ENCODE measurements at regions not wholly inside any gene's neighbourhood (a gene's known extent, or its start where the extent isn't known, plus 50 kb on each side); places are given as distances from the start of the nearest gene placed in this dataset.
"Not testable (repeated sequence)": the region's sequence is repeated elsewhere in the genome, so short reads cannot be mapped to it uniquely, and the experiment has no call there.

GRCh38 chr4:99763635-99764101 lies 53.0 kb upstream of the DAPP1 start:
- DNase-seq (ENCODE audit: insufficient read length, low spot score) (no peak), FAIRE-seq (no peak)

- DNase-seq (ENCODE audit: insufficient read length, low spot score) (no peak), FAIRE-seq (no peak)
Measured at GRCh38 chr4:99762728-99763127, 53.9 kb upstream of the DAPP1 start.

GRCh38 chr4:99759988-99760387 lies 56.6 kb upstream of the DAPP1 start:
- no peak for FAIRE-seq

GRCh38 chr4:99759346-99759984 lies 57.2 kb upstream of the DAPP1 start:
- no peak for DNase-seq (ENCODE audit: insufficient read length, low spot score)
- no peak for FAIRE-seq

More at GRCh38 chr4:99759988-99760387, 56.6 kb upstream of the DAPP1 start:
- no peak for DNase-seq (ENCODE audit: insufficient read length, low spot score)

- FAIRE-seq, result no peak
- no peak for DNase-seq (ENCODE audit: insufficient read length, low spot score)
Measured at GRCh38 chr4:99755223-99755944, 61.2 kb upstream of the DAPP1 start.

GRCh38 chr4:99754756-99755155 lies 61.9 kb upstream of the DAPP1 start:
- FAIRE-seq (no peak), DNase-seq (ENCODE audit: insufficient read length, low spot score) (no peak)

GRCh38 chr4:99753931-99754330 lies 62.7 kb upstream of the DAPP1 start:
- FAIRE-seq (no peak), DNase-seq (ENCODE audit: insufficient read length, low spot score) (no peak)

- DNase-seq (ENCODE audit: insufficient read length, low spot score) (no peak), FAIRE-seq (peak; percentile 35)
Measured at GRCh38 chr4:99749445-99750391, 66.9 kb upstream of the DAPP1 start.

GRCh38 chr4:99746443-99746842 lies 70.2 kb upstream of the DAPP1 start:
- DNase-seq (ENCODE audit: insufficient read length, low spot score) (no peak), FAIRE-seq (no peak)

GRCh38 chr4:99736846-99737245 lies 79.2 kb upstream of the C4orf54 start:
- FAIRE-seq (no peak), DNase-seq (ENCODE audit: insufficient read length, low spot score) (no peak)

GRCh38 chr4:99735822-99736221 lies 78.2 kb upstream of the C4orf54 start:
- DNase-seq (ENCODE audit: insufficient read length, low spot score) (no peak), FAIRE-seq (no peak)

GRCh38 chr4:99734583-99735322 lies 77.1 kb upstream of the C4orf54 start:
- FAIRE-seq (no peak), DNase-seq (ENCODE audit: insufficient read length, low spot score) (no peak)

- FAIRE-seq, result not testable (repeated sequence)
Measured at GRCh38 chr4:99733455-99733854, 75.8 kb upstream of the C4orf54 start.

GRCh38 chr4:99729186-99729585 lies 71.6 kb upstream of the C4orf54 start:
- FAIRE-seq, result no peak
- DNase-seq (ENCODE audit: insufficient read length, low spot score), result no peak

More at GRCh38 chr4:99733455-99733854, 75.8 kb upstream of the C4orf54 start:
- DNase-seq (ENCODE audit: insufficient read length, low spot score), result not testable (repeated sequence)

- no peak for DNase-seq (ENCODE audit: insufficient read length, low spot score)
- FAIRE-seq, result no peak
Measured at GRCh38 chr4:99724067-99724466, 66.4 kb upstream of the C4orf54 start.

GRCh38 chr4:99723612-99724011 lies 66.0 kb upstream of the C4orf54 start:
- no peak for FAIRE-seq
- DNase-seq (ENCODE audit: insufficient read length, low spot score), result no peak

GRCh38 chr4:99722725-99723124 lies 65.1 kb upstream of the C4orf54 start:
- DNase-seq (ENCODE audit: insufficient read length, low spot score) (no peak), FAIRE-seq (no peak)

GRCh38 chr4:99722006-99722405 lies 64.4 kb upstream of the C4orf54 start:
- DNase-seq (ENCODE audit: insufficient read length, low spot score) (no peak), FAIRE-seq (no peak)

GRCh38 chr4:99720206-99720605 lies 62.6 kb upstream of the C4orf54 start:
- no peak for FAIRE-seq
- DNase-seq (ENCODE audit: insufficient read length, low spot score), result no peak

- no peak for FAIRE-seq
- no peak for DNase-seq (ENCODE audit: insufficient read length, low spot score)
Measured at GRCh38 chr4:99716996-99717395, 59.4 kb upstream of the C4orf54 start.

Measured in GM19239 (cell line).